WTC11 (cell line): ENCODE measurements at regions not wholly inside any gene's neighbourhood (a gene's known extent, or its start where the extent isn't known, plus 50 kb on each side); places are given as distances from the start of the nearest gene placed in this dataset.

Experiments used
- GABPB1 ChIP-seq: sonication (generic); formaldehyde crosslinking; IDR thresholded peaks from 2 replicates; pipeline ENCODE4 v1.8.1; 2023; ENCODE audit warnings: mild to moderate bottlenecking, missing genetic modification reagents
- IRF2 ChIP-seq: sonication (generic); formaldehyde crosslinking; IDR thresholded peaks from 2 replicates; pipeline ENCODE4 v1.8.0; 2022; ENCODE audit warnings: low read depth, missing genetic modification reagents, borderline replicate concordance
- ZNF416 ChIP-seq: fragments of 250-450 bp; sonication (Bioruptor Pico); IDR thresholded peaks from 2 replicates; pipeline ENCODE4 v1.9.0; 2021; ENCODE audit warnings: mild to moderate bottlenecking, inconsistent platforms

DNA sequence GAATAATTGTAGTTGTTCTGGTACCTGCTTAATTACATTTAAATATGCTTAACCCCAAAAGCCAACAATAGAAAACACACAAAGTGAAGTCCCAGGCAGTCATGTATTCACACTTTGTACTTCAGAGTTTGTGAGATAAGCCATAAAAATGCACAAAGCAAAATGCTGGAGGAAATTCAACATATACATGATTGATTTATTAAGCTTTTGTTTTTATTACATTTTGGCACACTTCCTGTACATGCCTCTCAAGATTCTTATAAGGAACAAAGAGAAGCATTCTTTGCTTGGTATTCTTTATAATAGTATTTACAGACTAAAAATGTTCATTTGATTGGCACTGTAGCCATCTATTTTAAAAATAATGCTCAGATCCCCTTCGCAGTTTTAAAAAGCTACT, 107.7 kb upstream of the ANK3 start:
- TF ChIP-seq GABPB1 (no peak), ZNF416 (CRISPR knock-in tag) (no peak), IRF2 (CRISPR knock-in tag) (no peak)
